CD4-positive, alpha-beta T cell treated with Interleukin-4 for 1 hour (primary cell): ENCODE measurements at regions not wholly inside any gene's neighbourhood (a gene's known extent, or its start where the extent isn't known, plus 50 kb on each side); places are given as distances from the start of the nearest gene placed in this dataset.

Experiments used
- DNase-seq, 2 donors: peaks; one replicate each; pipeline ENCODE4 v3.0.0-alpha.2; 2020 to 2022

DNA sequence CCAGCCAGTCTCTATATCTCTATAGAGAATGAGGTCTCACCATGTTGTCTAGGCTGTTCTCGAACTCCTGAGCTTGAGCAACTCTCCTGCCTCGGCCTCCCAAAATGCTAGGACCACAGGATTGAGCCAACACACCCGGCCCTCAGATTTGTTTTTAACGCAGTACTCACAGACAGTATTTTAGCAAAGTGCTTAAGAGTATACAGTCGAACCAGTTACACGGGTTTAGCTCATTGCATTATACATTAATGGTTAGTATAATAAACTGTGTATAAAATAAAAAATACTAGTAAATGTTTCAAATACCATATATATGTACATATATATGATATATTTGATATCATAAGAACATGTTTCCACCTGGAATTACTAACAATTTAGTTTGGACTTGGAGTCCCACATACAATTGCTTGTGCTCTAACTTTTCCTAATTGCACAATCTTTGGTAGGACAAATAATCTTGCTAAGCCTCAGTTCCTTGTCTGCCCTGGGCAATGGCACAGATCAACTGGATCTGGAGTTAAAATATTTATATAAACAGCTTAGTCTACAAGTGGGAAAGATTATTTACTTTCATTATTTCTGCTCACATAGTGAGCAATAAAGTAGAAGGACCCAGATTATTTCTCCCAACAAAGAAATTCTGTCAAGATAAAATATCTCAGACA, 508.9 kb upstream of the LRATD1 start:
- no peak for DNase-seq

DNA sequence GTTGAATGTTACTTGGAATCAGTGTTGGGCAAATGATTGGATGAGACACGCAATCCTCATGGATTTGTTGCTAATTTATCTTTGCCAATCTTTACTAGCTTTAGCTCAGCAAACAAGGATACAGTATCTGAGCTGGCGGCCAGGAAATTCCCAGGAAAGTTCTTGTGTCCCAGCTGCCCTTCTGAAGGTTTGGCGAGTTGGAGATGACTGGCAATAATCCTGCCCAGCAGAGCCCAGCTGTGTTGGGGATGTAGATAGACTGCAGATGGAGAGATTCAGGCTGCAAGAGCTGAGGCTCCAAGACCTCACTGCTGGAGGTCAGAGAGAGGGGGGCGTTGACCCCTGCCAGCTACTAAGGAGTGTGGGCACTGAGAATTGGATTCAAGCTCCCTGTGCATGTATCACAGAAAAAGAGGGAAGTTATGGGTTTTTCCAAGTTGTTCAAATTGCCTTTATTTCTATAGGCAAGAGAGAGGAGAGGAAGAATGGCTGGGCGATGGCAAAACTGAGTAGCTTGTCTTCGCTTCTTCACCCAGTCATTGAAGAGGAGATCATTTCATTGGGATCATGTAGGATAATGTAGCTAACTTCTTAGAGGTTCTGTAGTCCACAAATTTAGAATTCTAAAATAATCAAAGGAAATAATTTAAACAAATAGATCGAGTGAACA, 506.8 kb upstream of the LRATD1 start:
- no peak for DNase-seq

DNA sequence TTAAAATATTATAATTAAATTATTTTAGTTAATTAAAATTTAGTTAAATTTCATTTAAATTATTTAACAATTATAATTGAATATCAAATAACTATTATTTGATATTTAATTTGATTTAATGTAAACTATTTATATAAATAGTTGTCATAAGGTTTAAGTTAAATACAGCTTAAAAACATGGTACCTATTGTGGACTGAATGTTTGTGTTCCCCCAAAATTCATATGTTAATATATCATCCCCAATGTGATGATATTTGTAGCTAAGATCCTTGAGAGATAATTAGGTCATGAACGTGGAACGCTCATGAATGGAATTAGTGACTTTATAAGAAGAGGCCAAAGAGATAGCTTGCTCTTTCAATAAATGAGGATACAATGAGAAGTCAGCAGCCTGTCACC, 505.7 kb upstream of the LRATD1 start:
- DNase-seq, result no peak

DNA sequence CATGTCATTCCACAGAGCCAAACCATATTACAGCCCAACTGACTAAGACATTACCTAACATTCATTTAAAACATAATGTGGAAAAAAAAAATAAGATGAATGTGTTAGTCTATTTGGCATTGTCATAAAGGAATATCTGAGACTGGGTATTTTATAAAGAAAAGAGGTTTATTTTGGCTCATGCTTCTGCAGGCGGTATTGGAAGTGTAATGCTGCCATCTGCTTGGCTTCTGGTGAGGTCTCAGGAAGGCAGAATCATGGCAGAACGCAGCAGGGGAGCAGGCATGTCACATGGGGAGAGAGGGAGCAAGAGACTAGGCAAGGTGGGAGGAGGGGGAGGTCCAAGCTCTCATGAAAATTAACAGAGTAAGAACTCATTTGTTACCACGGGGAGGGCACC, 504.8 kb upstream of the LRATD1 start:
- no peak for DNase-seq

DNA sequence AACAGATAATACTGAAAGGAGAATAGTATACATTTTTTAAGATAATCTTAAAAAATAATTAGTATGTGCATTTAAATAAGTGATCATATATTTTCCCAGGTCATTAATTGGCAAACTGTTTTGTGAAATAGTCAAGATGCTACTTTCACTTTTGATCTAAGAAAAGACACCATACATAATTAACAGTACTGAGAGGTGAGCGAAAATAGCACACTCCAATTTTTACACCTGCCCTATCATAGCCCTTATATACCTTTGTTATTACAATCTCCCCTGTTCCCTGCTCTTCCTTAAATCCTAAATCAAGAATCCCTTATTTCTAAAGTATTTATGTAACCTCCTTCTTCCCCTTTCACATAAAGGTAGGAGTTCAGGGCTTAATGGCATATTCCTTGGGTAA, 500.1 kb upstream of the LRATD1 start:
- no peak for DNase-seq

DNA sequence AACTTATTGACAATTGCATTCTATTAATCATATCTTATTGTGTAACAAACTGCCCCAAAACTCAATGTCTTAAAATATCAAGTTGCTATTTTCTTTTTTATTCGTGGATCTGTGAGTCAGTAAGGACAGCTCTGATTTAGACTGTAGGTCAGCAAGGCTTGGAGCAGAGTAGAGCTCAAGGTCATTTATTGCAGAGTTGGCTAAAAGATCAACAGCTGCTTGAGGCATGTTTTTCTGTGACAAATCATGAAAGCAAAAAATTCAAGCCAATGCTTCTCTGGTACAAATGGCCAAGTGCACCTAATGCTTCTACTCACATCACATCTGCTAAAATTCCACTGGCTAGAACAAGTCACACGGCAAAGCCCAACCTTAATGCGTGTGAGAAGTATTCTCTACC, 497.7 kb upstream of the LRATD1 start:
- DNase-seq, result no peak

DNA sequence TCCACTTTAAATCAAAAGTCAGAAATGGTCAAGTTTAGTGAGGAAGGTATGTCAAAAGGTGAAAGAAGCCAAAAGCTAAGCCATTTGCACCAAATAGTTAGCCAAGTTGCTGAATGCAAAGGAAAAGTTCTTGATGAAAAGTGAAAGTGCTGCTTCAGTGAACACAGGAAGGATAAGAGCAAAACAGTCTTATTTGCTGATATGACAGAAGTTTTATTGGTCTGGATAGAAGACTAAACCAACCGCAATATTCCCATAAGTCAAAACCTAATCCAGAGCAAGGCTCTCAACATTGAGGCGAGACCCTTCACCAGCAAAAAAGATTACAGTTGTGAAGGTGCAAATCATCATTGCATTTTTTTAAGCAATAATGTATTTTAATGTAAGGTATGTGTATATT, 496.5 kb upstream of the LRATD1 start:
- no peak for DNase-seq

DNA sequence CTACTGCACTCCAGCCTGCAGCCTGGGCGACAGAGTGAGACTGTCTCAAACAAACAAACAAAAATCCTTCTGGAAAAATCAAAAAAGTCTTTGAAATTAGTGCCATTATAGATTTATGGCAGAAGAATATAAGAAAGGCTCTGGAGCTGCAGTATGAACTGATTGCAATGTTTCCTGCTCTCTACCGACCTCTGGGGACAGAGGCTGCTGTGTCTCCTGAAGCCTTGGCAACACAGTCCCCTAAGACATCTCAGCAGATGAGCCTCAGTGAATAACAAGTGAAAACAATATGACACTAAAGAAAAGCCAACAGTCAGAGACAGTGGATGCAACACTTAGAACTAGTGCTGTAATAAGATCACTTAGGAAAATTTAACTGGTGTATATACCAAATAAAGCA, 494.9 kb upstream of the LRATD1 start:
- no peak for DNase-seq

DNA sequence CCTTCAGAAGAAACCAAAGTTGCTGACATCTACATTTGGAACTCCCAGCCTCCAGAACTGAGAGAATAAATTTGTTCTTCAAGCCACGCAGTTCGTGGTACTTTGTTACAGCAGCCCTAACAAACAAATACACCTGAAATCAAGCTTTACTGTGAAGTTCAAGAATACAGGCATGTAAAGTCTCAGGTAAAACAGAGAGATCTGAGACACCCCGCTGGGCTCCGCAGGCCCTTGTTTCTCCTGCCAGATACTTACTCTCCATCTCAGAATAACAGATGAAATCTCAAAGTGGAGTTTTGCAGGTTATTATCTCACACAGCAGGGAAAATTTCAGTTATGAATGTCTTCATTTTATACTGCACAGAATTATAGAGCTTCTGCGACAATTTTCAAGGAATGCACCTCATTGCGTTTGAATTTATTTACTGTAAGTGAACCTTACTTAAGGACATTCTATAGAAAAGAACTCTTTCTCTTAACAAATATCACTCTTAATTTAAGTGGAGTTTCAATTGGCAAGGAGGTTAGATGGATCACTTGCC, 492.4 kb upstream of the LRATD1 start:
- DNase-seq, result no peak

DNA sequence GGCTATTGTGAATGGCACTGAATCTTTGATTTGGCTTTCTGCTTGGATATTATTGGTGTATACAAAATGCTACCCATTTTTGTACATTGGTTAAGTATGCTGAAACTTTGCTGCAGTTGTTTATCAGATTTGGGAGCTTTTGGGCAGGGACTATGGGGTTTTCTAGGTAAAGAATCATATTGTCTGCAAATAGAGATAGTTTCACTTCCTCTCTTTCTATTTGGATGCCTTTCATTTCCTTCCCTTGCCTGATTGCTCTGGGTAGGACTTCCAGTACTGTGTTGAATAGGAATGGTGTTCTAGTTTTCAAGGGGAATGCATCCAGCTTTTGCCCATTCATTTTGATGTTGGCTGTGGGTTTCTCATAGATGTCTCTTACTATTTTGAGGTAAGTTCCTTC, 489.1 kb upstream of the LRATD1 start:
- DNase-seq, result no peak

DNA sequence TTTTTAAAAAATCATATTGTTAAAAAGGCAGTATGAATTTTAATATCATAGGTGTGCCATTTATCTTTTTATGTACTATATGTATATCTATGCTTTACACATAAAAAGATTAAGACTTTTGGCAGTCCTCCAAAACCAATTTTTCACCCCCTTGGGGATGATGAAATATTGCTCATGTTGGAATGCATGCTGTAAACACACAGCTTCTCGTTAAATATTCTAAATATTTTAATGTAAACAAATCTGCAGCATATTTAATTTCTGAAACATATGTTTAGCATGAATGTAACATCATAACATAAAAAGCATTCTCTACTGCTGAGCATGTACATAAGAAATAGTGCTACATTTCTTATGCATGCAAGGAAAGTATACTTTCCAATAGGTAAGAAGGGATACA, 484.3 kb upstream of the LRATD1 start:
- DNase-seq, result no peak

DNA sequence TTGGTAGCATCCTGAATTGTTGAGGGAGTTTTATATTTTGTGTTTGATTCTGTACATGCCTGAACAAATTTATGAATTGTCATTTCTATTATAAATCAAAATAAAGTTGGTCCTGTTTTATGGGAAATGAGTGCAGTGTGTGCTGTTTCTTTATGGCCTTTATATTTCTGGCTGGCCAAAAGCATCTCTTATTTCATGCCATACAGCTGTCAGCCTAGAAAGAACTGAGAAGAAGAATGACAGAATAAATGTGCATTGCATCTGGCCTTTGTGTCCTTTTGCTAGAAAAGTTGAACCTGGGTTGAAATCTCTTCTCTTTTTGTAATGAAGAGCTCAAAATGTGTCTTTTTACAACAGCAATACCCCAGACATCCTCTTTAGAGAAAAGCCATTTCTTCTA, 474.7 kb upstream of the LRATD1 start:
- no peak for DNase-seq

DNA sequence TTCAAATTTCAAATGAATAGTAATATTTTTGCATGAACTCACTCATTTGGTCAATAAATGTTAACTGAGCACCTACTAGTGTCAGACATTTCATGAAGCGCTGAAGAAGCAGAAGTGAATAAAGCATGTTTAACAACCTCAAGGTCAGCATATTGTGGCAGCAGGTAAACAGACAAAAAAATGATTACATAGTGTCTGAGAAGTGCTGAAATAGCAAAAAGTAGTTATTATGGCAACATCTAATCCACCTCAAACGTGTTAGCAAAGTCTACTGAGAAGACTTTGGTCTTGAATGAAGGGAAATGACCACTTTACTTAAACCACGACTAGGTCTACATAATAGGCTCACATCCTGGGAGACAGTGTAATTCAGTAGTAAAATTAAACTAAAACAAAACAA, 452.2 kb upstream of the LRATD1 start:
- no peak for DNase-seq

DNA sequence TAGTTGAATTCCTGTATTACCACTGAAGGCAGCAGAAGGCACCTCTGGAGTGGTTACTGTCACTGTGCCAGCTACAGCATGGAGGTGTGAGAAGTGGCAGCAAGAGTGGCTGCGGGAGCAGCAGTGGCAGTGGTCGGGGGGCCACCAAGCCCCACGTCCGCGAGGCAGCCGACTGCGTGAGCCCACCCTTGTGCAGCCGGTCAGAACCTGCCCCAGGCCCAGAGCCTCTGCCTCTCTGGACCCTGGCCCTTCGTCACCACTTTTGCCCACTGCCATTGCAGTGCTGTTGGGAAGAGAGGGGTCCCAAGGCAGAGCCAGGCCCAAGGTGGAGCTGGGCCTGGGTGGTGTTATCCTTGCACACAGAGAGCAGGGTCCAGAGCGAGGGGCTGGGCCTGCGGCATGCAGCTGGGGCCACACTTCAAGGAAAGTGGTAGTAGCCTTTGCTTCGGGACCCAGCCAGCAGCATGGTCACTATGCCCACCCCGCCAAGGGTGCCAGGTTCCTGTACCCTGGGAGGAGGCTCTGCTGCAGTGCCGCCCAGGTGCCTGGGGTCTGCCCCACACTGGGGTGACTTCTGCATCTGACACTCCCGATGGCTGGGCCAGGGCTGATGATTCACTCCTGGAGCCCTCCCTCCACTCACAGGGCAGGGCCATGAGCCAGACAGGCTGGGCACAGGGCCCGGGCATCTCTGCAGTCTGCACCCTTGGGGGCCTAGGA, 450.1 kb upstream of the LRATD1 start:
- DNase-seq, result no peak

DNA sequence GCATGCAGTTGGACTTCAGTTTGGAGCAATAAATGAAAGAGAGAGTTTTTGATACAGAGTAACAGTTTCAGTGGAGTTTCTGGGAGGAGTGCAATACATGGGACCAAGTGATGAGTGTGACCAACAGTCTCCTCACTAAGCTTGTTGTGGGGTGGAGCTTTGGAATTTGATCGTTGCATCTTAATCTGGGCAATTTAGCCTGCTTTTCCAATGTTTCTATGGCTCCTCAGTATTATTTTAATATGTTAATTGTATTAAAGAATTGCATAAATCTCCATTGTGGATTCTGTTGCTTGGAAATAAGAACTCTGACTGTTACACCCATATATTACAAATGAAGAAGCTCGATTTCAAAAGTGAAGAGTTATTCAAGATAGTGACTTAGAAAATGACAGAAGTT, 446.6 kb upstream of the LRATD1 start:
- no peak for DNase-seq

DNA sequence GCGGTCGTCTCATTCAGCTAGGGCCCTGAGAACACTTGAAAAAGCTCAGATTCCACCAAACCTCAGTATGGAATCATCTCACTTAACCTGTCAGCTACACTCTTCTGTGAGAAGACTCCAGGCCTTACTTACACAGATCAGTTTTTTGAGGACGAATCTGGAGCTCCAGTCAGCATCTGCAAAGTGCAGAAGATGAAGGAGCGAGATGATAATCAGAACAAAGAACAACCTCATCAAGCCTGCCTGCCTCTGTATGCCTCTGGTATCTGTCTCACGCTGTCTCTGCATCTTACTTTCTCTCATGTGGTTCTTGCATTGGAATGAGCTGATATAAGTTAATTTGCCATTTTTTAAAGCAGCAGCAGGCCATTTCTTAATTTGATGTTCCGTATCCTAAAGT, 444.1 kb upstream of the LRATD1 start:
- DNase-seq, result no peak

DNA sequence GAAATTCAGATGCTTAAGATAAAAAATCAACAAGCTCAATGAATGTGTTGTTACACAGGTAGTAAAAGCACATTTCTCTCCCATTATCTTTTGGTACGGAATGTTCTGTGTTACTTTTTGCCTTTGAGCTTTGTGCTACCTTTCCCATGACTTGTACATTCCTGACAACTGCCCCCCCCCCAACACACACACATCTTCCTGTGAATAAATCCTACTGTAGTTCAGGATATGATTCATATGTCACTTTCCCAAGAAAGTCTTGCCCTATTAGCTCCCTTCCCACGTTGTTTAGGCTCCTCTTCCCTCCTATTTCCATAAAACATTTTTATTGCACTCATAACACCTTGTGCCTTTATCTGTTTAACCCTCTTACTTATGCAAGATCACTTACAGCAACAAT, 442.6 kb upstream of the LRATD1 start:
- no peak for DNase-seq

DNA sequence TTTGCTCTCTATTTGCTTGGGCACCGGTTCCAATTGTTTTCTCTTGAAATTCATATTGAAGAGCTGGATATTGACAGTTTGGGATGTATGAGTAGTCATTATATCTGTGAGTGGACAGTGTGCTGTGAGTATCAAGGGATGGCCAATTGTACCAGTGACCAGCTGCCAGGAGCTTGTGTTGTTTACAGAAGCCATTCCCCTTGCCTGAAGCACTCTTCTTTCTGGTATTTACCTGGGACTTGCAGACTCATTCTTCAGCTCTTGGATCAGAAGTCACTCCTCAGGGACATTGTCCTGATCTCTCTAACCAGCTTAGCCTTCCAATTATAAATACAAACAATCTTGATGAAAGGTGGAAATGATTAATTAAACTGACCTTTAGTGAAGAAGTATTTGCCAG, 438.3 kb upstream of the LRATD1 start:
- no peak for DNase-seq

DNA sequence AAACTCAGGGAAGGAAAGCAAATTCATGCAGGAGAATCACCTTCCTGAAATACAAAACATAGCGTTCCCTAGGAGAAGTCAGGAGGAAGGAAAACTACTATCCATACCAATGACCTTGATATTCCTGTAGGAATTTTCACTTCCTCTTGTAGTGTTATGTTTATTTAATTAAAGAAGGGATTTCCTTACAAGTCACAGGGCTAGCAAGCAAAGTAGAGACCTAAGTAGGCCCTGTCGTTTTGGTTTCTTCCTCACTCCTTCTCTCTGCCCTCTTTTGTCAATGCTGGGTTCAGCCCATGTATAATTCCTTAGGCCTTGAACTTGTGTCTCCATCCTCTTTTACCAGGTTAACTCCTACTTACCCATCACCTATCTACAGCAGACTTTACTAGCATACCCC, 435.2 kb upstream of the LRATD1 start:
- DNase-seq, result no peak

DNA sequence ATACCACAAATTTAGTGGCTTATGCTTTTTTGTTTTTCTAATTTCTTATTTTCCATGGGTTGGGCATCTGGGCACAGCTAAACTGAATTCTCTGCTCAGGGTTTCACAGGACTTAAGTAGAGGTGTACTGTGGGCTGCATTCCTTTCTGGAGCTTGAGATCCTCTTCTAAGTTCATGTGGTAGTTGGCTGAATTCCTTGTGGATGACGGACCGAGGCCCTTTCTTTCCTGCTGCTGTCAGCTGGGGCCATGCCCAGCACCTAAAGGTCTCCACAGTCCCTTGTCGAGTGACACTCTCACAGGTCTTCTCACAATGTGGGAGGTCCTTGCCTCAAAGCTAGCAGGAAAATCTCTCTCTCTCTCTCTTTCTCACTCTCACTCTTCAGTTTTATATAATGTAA, 433.5 kb upstream of the LRATD1 start:
- DNase-seq, result no peak

DNA sequence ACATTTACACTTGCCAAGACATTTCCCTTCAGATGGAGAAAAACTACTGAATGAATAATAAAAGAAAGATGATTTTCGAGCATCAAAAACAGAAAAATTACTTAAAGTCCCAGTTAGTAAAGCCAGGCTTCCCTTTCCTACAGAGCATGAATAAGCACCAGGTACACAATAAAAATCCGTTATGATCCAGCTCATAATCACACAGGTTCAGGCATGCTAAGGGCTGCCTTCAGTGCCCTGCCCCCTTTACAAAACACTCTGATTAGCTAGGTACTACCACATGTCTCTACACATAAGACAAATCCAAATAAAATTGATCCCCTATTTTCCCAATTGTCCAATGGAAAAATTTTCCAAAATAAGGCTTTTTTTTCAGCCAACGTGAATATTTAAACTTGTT, 413.2 kb upstream of the LRATD1 start:
- DNase-seq, result no peak

DNA sequence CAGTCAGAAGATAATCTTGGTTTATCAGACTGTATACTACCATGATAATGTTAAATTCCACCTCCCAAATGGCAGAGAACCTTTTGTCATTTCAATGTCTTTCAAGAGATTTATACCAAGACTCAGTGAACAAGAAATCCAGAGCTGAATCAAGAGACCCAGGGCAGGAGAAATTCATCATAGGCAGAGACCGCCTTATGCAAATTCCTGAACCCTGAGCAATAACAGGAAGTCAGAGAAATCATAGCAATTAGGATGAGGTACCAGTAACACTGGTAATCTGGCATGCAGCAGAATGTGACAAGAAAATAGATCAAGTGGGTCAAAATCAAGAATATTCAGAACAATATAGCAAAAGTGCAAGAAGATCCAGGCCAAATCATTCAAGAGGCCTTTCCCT, 412.4 kb upstream of the LRATD1 start:
- no peak for DNase-seq

DNA sequence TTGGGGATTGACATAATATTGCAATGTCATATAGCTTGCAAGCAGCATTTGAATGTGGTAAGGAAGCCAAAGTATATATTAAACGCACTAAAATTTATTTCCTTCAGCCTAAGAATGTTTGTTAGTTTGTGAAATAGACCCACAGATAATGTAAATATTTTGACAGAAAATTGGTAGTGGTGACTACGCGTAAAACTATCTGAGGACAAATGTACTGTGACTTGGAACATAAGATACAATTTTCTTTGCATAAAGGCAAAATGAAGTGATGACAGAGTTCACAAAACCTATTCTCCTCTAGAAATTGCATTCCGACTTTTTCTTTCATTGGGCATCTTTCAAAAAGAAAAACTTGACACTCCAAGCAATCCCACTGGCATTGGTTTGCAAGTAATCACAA, 411.1 kb upstream of the LRATD1 start:
- no peak for DNase-seq

DNA sequence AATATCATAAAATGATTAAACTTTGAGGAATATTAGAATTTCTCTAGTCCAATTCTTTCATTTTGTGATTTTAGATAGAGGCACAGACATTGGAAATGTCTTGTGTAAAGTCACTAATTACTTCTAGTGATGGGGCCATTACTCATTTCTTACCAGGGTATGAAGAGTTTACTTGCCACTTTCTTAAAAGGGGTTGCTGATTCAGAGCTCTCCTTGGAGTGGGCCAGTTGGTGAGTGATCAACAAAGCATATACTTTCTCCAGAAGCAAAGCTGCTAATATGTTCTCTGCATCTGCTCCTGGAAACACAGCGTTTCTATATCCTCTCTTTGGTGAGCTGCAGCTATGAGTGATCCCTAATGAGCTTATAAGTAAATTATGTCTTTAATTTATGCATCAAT, 408.9 kb upstream of the LRATD1 start:
- DNase-seq, result no peak
